ENCODE measurements at regions not wholly inside any gene's neighbourhood (a gene's known extent, or its start where the extent isn't known, plus 50 kb on each side); places are given as distances from the start of the nearest gene placed in this dataset.

DNA sequence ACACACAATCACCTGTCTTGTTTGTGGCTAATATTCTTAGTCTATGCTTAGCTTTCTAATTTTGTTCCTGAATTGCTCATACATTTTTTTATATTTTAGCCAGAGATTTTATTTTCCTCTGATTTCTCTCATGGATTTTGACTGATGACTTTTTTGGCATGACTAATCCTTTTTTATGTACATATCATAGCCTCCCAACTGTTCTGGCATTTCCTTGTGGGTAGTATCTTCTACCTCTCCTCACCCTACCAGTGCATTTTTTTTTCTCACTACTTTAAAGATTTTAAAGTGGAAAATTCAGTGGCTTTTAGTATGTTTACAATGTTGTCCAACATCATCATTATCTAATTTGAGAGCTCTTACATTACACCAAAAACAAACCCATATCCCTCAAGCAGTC lies 84.4 kb upstream of the TENM4 start:
- H3K36me3 ChIP-seq (ENCODE audit: control insufficient read depth in 2 of 2, insufficient read depth in 2 of 2, low read length in 2 of 2) = no peaks in the 10 kb centered on the region

GRCh38 chr11:79522626-79523025 lies 81.8 kb upstream of the TENM4 start:
- H3K4me3 ChIP-seq (ENCODE audit: low read length in 2 of 2) = no peak overlapping the region
- H3K27ac ChIP-seq (ENCODE audit: low read depth in 2 of 2, low read length in 2 of 2) = no peak overlapping the region
- H3K9ac ChIP-seq (ENCODE audit: low read depth in 1 of 2, low read length in 2 of 2) = no peak overlapping the region
- H3K27me3 ChIP-seq (ENCODE audit: control insufficient read depth in 2 of 2, insufficient read depth in 2 of 2, low read length in 2 of 2) = no peaks in the 10 kb centered on the region
- H3K9me3 ChIP-seq (ENCODE audit: control insufficient read depth in 2 of 2, low read length in 2 of 2) = no peaks in the 10 kb centered on the region
- no peaks in the 10 kb centered on the region for H3K36me3 ChIP-seq (ENCODE audit: control insufficient read depth in 2 of 2, insufficient read depth in 2 of 2, low read length in 2 of 2)
- H3K4me1 ChIP-seq (ENCODE audit: control insufficient read depth in 2 of 2, insufficient read depth in 2 of 2, low read length in 2 of 2) = no peaks in the 10 kb centered on the region

More for the DNA sequence above, 84.4 kb upstream of the TENM4 start:
- no peak overlapping the region for H3K4me3 ChIP-seq (ENCODE audit: low read length in 2 of 2)
- no peaks in the 10 kb centered on the region for H3K27me3 ChIP-seq (ENCODE audit: control insufficient read depth in 2 of 2, insufficient read depth in 2 of 2, low read length in 2 of 2)
- H3K9me3 ChIP-seq (ENCODE audit: control insufficient read depth in 2 of 2, low read length in 2 of 2) = no peaks in the 10 kb centered on the region
- H3K9ac ChIP-seq (ENCODE audit: low read depth in 1 of 2, low read length in 2 of 2) = no peak overlapping the region
- no peaks in the 10 kb centered on the region for H3K4me1 ChIP-seq (ENCODE audit: control insufficient read depth in 2 of 2, insufficient read depth in 2 of 2, low read length in 2 of 2)
- H3K27ac ChIP-seq (ENCODE audit: low read depth in 2 of 2, low read length in 2 of 2) = no peak overlapping the region

DNA sequence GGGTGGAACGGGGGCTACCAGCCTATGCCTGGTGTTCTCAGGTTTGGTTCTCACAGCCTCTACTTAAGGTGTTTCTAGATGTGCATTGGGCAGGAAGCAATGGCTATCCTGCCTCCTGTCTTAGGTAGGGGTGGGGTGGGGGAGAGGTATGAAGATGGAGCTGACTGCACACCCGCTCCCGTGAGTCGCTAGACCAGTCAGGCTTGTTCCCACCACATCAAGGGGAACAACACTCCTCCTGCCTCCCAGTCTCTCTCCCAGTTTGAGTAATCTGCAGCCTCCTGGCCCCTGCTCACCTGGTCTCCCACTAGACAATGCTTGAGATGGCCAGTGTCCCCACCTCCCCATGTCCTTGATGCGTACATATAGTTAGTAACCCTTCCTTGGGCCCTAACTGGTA lies 79.3 kb upstream of the TENM4 start:
- H3K4me1 ChIP-seq (ENCODE audit: control insufficient read depth in 2 of 2, insufficient read depth in 2 of 2, low read length in 2 of 2) = no peaks in the 10 kb centered on the region
- no peaks in the 10 kb centered on the region for H3K27me3 ChIP-seq (ENCODE audit: control insufficient read depth in 2 of 2, insufficient read depth in 2 of 2, low read length in 2 of 2)
- no peaks in the 10 kb centered on the region for H3K36me3 ChIP-seq (ENCODE audit: control insufficient read depth in 2 of 2, insufficient read depth in 2 of 2, low read length in 2 of 2)
- no peaks in the 10 kb centered on the region for H3K9me3 ChIP-seq (ENCODE audit: control insufficient read depth in 2 of 2, low read length in 2 of 2)
- H3K9ac ChIP-seq (ENCODE audit: low read depth in 1 of 2, low read length in 2 of 2) = no peak overlapping the region
- H3K27ac ChIP-seq (ENCODE audit: low read depth in 2 of 2, low read length in 2 of 2) = no peak overlapping the region
- no peak overlapping the region for H3K4me3 ChIP-seq (ENCODE audit: low read length in 2 of 2)

DNA sequence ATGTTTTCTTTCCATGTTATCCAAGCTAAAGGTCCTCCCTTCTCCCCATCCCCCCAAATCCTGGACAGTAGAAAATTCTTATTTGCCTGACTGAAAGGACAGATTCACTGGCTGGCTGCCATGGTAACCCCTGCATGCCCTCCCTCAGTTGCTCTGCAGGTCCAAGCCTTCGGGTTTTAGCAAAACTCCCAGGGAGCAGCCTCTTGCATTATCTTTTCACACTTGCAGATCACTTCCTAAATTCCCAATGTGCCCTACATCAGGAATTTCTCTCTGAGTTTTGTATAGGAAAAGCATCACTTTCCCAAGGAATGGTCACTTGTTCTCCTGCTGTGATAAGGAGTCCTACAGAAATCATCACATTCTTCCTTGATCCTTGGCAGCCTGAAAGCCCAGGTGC lies 75.0 kb upstream of the TENM4 start:
- Histone ChIP-seq H3K27ac (ENCODE audit: low read depth in 2 of 2, low read length in 2 of 2) (no peak overlapping the region), H3K9ac (ENCODE audit: low read depth in 1 of 2, low read length in 2 of 2) (no peak overlapping the region), H3K27me3 (ENCODE audit: control insufficient read depth in 2 of 2, insufficient read depth in 2 of 2, low read length in 2 of 2) (no peaks in the 10 kb centered on the region), H3K4me3 (ENCODE audit: low read length in 2 of 2) (no peak overlapping the region), H3K9me3 (ENCODE audit: control insufficient read depth in 2 of 2, low read length in 2 of 2) (no peaks in the 10 kb centered on the region), H3K4me1 (ENCODE audit: control insufficient read depth in 2 of 2, insufficient read depth in 2 of 2, low read length in 2 of 2) (no peaks in the 10 kb centered on the region), H3K36me3 (ENCODE audit: control insufficient read depth in 2 of 2, insufficient read depth in 2 of 2, low read length in 2 of 2) (no peaks in the 10 kb centered on the region)

GRCh38 chr11:79514695-79515094 lies 73.9 kb upstream of the TENM4 start:
- H3K4me1 ChIP-seq (ENCODE audit: control insufficient read depth in 2 of 2, insufficient read depth in 2 of 2, low read length in 2 of 2) = no peaks in the 10 kb centered on the region
- no peaks in the 10 kb centered on the region for H3K9me3 ChIP-seq (ENCODE audit: control insufficient read depth in 2 of 2, low read length in 2 of 2)
- H3K4me3 ChIP-seq (ENCODE audit: low read length in 2 of 2) = no peak overlapping the region
- H3K9ac ChIP-seq (ENCODE audit: low read depth in 1 of 2, low read length in 2 of 2) = no peak overlapping the region
- H3K27ac ChIP-seq (ENCODE audit: low read depth in 2 of 2, low read length in 2 of 2) = no peak overlapping the region
- H3K27me3 ChIP-seq (ENCODE audit: control insufficient read depth in 2 of 2, insufficient read depth in 2 of 2, low read length in 2 of 2) = no peaks in the 10 kb centered on the region
- H3K36me3 ChIP-seq (ENCODE audit: control insufficient read depth in 2 of 2, insufficient read depth in 2 of 2, low read length in 2 of 2) = no peaks in the 10 kb centered on the region

DNA sequence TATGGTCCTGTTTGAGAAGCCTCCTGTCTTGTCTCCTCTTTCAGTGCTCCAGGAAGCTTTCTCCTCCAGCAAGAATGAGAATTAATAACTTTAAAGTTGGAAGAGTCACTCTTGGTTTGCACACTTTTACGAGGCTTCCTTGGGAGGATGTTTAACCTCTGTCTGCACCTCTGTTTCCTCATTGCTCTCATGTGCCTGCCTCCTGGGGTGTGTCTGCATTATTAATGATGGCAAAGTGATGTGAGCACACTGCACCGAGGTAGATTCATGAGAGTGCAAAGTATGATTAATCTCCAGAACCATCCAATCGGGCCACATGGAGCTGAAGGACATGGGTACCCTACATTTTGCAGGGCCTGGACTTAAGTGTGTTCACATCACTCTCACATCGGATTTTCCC lies 73.5 kb upstream of the TENM4 start:
- H3K27me3 ChIP-seq (ENCODE audit: control insufficient read depth in 2 of 2, insufficient read depth in 2 of 2, low read length in 2 of 2) = no peaks in the 10 kb centered on the region
- no peaks in the 10 kb centered on the region for H3K4me1 ChIP-seq (ENCODE audit: control insufficient read depth in 2 of 2, insufficient read depth in 2 of 2, low read length in 2 of 2)
- H3K9ac ChIP-seq (ENCODE audit: low read depth in 1 of 2, low read length in 2 of 2) = no peak overlapping the region
- no peak overlapping the region for H3K27ac ChIP-seq (ENCODE audit: low read depth in 2 of 2, low read length in 2 of 2)
- H3K36me3 ChIP-seq (ENCODE audit: control insufficient read depth in 2 of 2, insufficient read depth in 2 of 2, low read length in 2 of 2) = no peaks in the 10 kb centered on the region
- no peaks in the 10 kb centered on the region for H3K9me3 ChIP-seq (ENCODE audit: control insufficient read depth in 2 of 2, low read length in 2 of 2)
- H3K4me3 ChIP-seq (ENCODE audit: low read length in 2 of 2) = no peak overlapping the region

DNA sequence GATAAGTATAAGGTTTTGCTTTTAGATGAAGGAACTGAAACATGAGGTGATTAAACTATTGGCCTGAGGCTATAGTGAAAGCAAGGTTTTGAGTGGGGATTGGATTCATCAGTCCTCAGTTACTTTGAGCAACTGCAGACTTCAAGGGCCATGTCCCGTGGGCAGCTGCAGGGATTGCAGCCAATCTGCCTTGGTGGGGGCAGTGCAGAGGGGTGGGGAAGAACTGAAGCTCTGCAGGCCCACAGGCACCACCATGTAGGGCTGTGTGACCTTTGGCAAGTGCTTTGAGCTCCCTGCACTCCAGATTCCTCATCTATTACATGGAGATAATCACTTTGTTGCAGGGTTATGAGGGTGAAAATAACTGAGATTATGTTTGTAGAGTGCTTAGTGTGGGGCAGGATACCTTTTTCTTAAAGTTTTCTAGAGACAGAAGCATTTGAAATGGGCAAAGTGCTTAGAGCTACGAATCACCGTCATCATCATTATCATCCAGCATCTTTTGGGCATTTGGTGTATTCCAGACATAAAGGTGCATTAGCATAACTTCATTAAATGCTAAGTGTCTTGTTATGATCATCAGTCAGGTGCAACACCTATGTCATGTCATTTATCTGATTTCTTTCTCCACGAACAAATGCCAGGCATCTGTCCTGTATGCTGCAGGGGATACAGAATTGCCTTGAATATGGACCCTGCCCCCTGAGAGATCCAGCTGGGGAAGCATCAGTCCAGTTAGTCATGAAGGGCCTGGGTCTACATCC lies 72.1 kb upstream of the TENM4 start:
- no peaks in the 10 kb centered on the region for H3K27me3 ChIP-seq (ENCODE audit: control insufficient read depth in 2 of 2, insufficient read depth in 2 of 2, low read length in 2 of 2)
- no peaks in the 10 kb centered on the region for H3K4me1 ChIP-seq (ENCODE audit: control insufficient read depth in 2 of 2, insufficient read depth in 2 of 2, low read length in 2 of 2)
- H3K9me3 ChIP-seq (ENCODE audit: control insufficient read depth in 2 of 2, low read length in 2 of 2) = no peaks in the 10 kb centered on the region
- no peak overlapping the region for H3K9ac ChIP-seq (ENCODE audit: low read depth in 1 of 2, low read length in 2 of 2)
- H3K4me3 ChIP-seq (ENCODE audit: low read length in 2 of 2) = no peak overlapping the region
- H3K36me3 ChIP-seq (ENCODE audit: control insufficient read depth in 2 of 2, insufficient read depth in 2 of 2, low read length in 2 of 2) = no peaks in the 10 kb centered on the region
- H3K27ac ChIP-seq (ENCODE audit: low read depth in 2 of 2, low read length in 2 of 2) = no peak overlapping the region

DNA sequence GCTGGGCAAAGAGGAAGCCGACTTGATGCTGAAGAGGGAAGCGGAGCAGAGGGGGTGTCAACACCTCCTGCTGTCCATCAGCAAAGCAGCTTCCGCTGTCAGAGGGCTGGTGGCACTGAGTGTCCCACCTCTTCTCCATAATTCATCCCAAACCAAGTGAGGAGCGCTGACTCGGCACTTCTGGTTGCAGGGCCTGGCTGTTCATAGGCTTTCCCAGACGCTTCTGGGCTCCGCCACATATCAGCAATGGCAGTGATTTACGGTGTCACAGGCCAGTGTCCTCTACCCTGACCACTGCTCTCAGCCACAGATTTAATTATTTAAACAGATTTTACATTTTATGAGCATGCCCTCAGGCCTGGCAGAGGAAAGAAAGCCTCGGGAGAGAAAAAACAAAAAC lies 70.1 kb upstream of the TENM4 start:
- Histone ChIP-seq H3K36me3 (ENCODE audit: control insufficient read depth in 2 of 2, insufficient read depth in 2 of 2, low read length in 2 of 2) (no peaks in the 10 kb centered on the region), H3K4me3 (ENCODE audit: low read length in 2 of 2) (no peak overlapping the region), H3K9ac (ENCODE audit: low read depth in 1 of 2, low read length in 2 of 2) (no peak overlapping the region), H3K27ac (ENCODE audit: low read depth in 2 of 2, low read length in 2 of 2) (no peak overlapping the region), H3K4me1 (ENCODE audit: control insufficient read depth in 2 of 2, insufficient read depth in 2 of 2, low read length in 2 of 2) (no peaks in the 10 kb centered on the region), H3K9me3 (ENCODE audit: control insufficient read depth in 2 of 2, low read length in 2 of 2) (no peaks in the 10 kb centered on the region), H3K27me3 (ENCODE audit: control insufficient read depth in 2 of 2, insufficient read depth in 2 of 2, low read length in 2 of 2) (no peaks in the 10 kb centered on the region)

- Histone ChIP-seq H3K36me3 (ENCODE audit: control insufficient read depth in 2 of 2, insufficient read depth in 2 of 2, low read length in 2 of 2) (no peaks in the 10 kb centered on the region), H3K9ac (ENCODE audit: low read depth in 1 of 2, low read length in 2 of 2) (no peak overlapping the region), H3K9me3 (ENCODE audit: control insufficient read depth in 2 of 2, low read length in 2 of 2) (no peaks in the 10 kb centered on the region), H3K4me1 (ENCODE audit: control insufficient read depth in 2 of 2, insufficient read depth in 2 of 2, low read length in 2 of 2) (no peaks in the 10 kb centered on the region), H3K27ac (ENCODE audit: low read depth in 2 of 2, low read length in 2 of 2) (no peak overlapping the region), H3K4me3 (ENCODE audit: low read length in 2 of 2) (no peak overlapping the region), H3K27me3 (ENCODE audit: control insufficient read depth in 2 of 2, insufficient read depth in 2 of 2, low read length in 2 of 2) (no peaks in the 10 kb centered on the region)
Measured at GRCh38 chr11:79508461-79508860, 67.6 kb upstream of the TENM4 start.

GRCh38 chr11:79507706-79508105 lies 66.9 kb upstream of the TENM4 start:
- H3K9me3 ChIP-seq (ENCODE audit: control insufficient read depth in 2 of 2, low read length in 2 of 2) = no peaks in the 10 kb centered on the region
- H3K4me3 ChIP-seq (ENCODE audit: low read length in 2 of 2) = no peak overlapping the region
- H3K36me3 ChIP-seq (ENCODE audit: control insufficient read depth in 2 of 2, insufficient read depth in 2 of 2, low read length in 2 of 2) = no peaks in the 10 kb centered on the region
- H3K9ac ChIP-seq (ENCODE audit: low read depth in 1 of 2, low read length in 2 of 2) = no peak overlapping the region
- H3K4me1 ChIP-seq (ENCODE audit: control insufficient read depth in 2 of 2, insufficient read depth in 2 of 2, low read length in 2 of 2) = no peaks in the 10 kb centered on the region
- H3K27me3 ChIP-seq (ENCODE audit: control insufficient read depth in 2 of 2, insufficient read depth in 2 of 2, low read length in 2 of 2) = no peaks in the 10 kb centered on the region
- H3K27ac ChIP-seq (ENCODE audit: low read depth in 2 of 2, low read length in 2 of 2) = no peak overlapping the region

All from mucosa of rectum (tissue), 2 donors.